ENCODE measurements at regions not wholly inside any gene's neighbourhood (a gene's known extent, or its start where the extent isn't known, plus 50 kb on each side); places are given as distances from the start of the nearest gene placed in this dataset.
"Not testable (repeated sequence)": the region's sequence is repeated elsewhere in the genome, so short reads cannot be mapped to it uniquely, and the experiment has no call there.

DNA sequence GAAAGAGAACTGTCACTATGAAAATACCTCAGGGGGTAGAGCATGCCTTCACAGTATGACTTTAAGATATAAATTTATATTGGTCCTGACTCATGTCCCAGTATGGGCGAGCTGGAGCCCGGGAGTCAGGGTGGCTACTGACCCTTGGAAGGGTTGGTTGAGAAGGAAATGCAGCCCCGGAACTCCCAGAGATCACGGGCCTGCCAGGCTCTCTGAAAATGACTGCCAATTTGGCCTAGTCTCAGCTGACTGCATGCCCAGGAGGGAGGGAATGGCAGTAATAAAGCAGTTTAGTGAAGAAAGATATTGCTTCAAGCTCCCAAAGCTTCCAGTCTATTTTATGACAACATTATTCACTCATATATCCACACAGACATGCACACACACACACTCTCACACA is 299.0 kb downstream of the NR2F2 start:
- no peaks in the 10 kb centered on the region for H3K9me3 ChIP-seq (ENCODE audit: insufficient read depth, low read length)
- H3K9ac ChIP-seq (ENCODE audit: insufficient read length, low read depth), result no peak overlapping the region
- TF ChIP-seq ZNF274 (IDR thresholded peaks at IDR 0.05; ENCODE audit: low read depth, low read length) (no peak), SUZ12 (IDR thresholded peaks at IDR 0.05; ENCODE audit: extremely low read depth, insufficient read depth, insufficient read length) (no peak), YY1 (IDR thresholded peaks at IDR 0.05; ENCODE audit: insufficient read depth, insufficient read length) (no peak)
- H3K27me3 ChIP-seq (ENCODE audit: insufficient read depth, insufficient read length), result no peaks in the 10 kb centered on the region
- H3K4me3 ChIP-seq (ENCODE audit: insufficient read length, low read depth), result no peak overlapping the region
- H3K36me3 ChIP-seq (ENCODE audit: insufficient read depth, insufficient read length, low read length), result no peaks in the 10 kb centered on the region
- no peaks in the 10 kb centered on the region for H3K4me1 ChIP-seq (ENCODE audit: insufficient read depth, insufficient read length)
- no peak for DNase-seq (ENCODE audit: low read depth, low spot score)

DNA sequence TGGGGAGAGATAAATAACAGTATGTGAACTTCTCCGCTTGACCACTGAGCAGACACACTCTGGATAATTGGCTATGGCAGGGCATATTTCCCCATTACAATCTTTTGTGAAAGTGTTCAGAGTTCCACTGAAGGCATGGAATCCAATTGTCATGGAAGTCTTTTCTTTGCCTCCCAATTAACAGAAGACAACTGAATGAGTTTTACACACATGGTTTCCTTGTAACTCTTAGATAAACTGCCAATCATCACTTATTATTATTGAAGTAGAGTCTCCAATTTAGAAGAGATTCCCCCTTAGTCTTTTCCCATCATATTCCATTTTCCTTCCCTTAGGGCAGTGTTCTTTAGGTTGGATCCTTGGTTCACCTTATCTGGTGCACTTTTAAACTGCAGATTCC is 308.3 kb downstream of the NR2F2 start:
- H3K36me3 ChIP-seq (ENCODE audit: insufficient read depth, insufficient read length, low read length), result no peaks in the 10 kb centered on the region
- no peak overlapping the region for H3K4me3 ChIP-seq (ENCODE audit: insufficient read length, low read depth)
- H3K9me3 ChIP-seq (ENCODE audit: insufficient read depth, low read length), result peaks cover 3% of the 10 kb centered on the region; the same call in 1 of the 2 replicates
- H3K27me3 ChIP-seq (ENCODE audit: insufficient read depth, insufficient read length), result no peaks in the 10 kb centered on the region
- TF ChIP-seq YY1 (IDR thresholded peaks at IDR 0.05; ENCODE audit: insufficient read depth, insufficient read length) (no peak), ZNF274 (IDR thresholded peaks at IDR 0.05; ENCODE audit: low read depth, low read length) (no peak), SUZ12 (IDR thresholded peaks at IDR 0.05; ENCODE audit: extremely low read depth, insufficient read depth, insufficient read length) (no peak)
- DNase-seq (ENCODE audit: low read depth, low spot score), result no peak
- no peak overlapping the region for H3K9ac ChIP-seq (ENCODE audit: insufficient read length, low read depth)
- no peaks in the 10 kb centered on the region for H3K4me1 ChIP-seq (ENCODE audit: insufficient read depth, insufficient read length)

DNA sequence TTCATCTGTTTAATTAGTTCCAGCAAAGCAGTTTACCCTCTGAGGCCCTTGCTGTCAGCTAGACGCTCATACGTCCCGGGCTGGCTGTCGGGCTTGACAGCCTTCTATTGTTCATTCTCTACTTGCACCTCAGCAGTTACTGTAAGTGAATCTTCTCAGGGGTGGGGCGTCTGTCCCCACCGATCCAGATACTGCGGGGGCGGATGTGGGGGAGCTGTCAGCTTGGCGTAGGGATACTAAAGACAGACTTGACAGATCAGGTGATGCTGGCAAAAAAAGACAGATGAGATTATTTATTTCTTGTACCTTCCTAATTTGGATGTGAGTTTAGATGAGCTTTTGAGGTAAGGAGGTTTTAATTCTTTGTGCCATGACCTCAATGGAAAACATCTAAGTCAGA is 315.3 kb downstream of the NR2F2 start:
- no peak for TF ChIP-seq ZNF274 (IDR thresholded peaks at IDR 0.05; ENCODE audit: low read depth, low read length)
- H3K27me3 ChIP-seq (ENCODE audit: insufficient read depth, insufficient read length), result no peaks in the 10 kb centered on the region

DNA sequence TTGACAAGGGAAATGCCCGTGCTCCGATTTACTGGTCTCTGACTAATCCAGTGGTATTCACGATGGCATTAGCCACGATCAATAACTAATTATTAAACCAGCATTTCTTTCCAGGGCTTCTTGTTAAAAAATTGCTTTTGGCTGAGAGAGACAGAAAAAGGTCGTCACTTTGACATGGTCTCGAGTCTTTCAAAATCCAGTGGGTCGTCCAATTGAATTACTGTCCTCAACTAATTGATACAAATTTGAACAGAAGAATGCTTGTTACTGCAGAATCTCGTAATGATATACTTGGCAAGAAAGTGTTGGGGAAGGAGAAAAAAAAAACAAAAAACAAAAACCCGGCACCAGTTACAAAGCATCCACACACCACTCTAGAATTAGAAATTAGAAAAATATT is 318.4 kb downstream of the NR2F2 start:
- H3K4me1 ChIP-seq (ENCODE audit: insufficient read depth, insufficient read length), result no peaks in the 10 kb centered on the region
- no peak overlapping the region for H3K4me3 ChIP-seq (ENCODE audit: insufficient read length, low read depth)
- no peak overlapping the region for H3K9ac ChIP-seq (ENCODE audit: insufficient read length, low read depth)
- DNase-seq (ENCODE audit: low read depth, low spot score), result no peak
- H3K27me3 ChIP-seq (ENCODE audit: insufficient read depth, insufficient read length), result no peaks in the 10 kb centered on the region
- H3K9me3 ChIP-seq (ENCODE audit: insufficient read depth, low read length), result no peaks in the 10 kb centered on the region
- TF ChIP-seq YY1 (IDR thresholded peaks at IDR 0.05; ENCODE audit: insufficient read depth, insufficient read length), result no peak
- TF ChIP-seq ZNF274 (IDR thresholded peaks at IDR 0.05; ENCODE audit: low read depth, low read length), result no peak
- TF ChIP-seq SUZ12 (IDR thresholded peaks at IDR 0.05; ENCODE audit: extremely low read depth, insufficient read depth, insufficient read length), result no peak
- H3K36me3 ChIP-seq (ENCODE audit: insufficient read depth, insufficient read length, low read length), result no peaks in the 10 kb centered on the region

More for the DNA sequence above, 315.3 kb downstream of the NR2F2 start:
- Histone ChIP-seq H3K4me3 (ENCODE audit: insufficient read length, low read depth) (no peak overlapping the region), H3K9me3 (ENCODE audit: insufficient read depth, low read length) (peaks cover 3% of the 10 kb centered on the region; the same call in 1 of the 2 replicates), H3K4me1 (ENCODE audit: insufficient read depth, insufficient read length) (no peaks in the 10 kb centered on the region), H3K9ac (ENCODE audit: insufficient read length, low read depth) (no peak overlapping the region), H3K36me3 (ENCODE audit: insufficient read depth, insufficient read length, low read length) (no peaks in the 10 kb centered on the region)
- DNase-seq (ENCODE audit: low read depth, low spot score), result no peak

DNA sequence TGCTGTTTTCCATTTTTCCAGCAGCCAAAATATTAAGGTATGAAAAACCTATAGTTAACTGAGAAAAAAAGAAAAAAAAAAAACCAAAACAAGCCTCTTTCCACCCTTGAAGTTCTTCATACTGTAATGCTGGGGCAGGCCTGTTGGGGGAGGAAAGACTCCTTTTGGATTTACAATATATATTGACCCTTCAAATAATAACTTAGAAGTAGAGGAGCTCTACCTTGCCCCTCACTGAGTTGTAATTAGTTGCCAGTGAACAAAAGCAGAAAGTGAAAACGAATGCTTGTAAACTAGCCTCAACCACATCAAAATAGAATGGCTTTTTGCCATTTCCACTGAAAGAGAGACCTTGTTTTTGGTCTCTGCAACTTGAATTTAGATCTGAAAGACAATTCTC is 326.6 kb downstream of the NR2F2 start:
- H3K4me3 ChIP-seq (ENCODE audit: insufficient read length, low read depth), result no peak overlapping the region
- peak; percentile 2 for DNase-seq (ENCODE audit: low read depth, low spot score)
- H3K27me3 ChIP-seq (ENCODE audit: insufficient read depth, insufficient read length), result no peaks in the 10 kb centered on the region
- no peak overlapping the region for H3K9ac ChIP-seq (ENCODE audit: insufficient read length, low read depth)
- TF ChIP-seq ZNF274 (IDR thresholded peaks at IDR 0.05; ENCODE audit: low read depth, low read length) (no peak), SUZ12 (IDR thresholded peaks at IDR 0.05; ENCODE audit: extremely low read depth, insufficient read depth, insufficient read length) (no peak), YY1 (IDR thresholded peaks at IDR 0.05; ENCODE audit: insufficient read depth, insufficient read length) (no peak)
- H3K9me3 ChIP-seq (ENCODE audit: insufficient read depth, low read length), result no peaks in the 10 kb centered on the region
- H3K4me1 ChIP-seq (ENCODE audit: insufficient read depth, insufficient read length), result no peaks in the 10 kb centered on the region
- H3K36me3 ChIP-seq (ENCODE audit: insufficient read depth, insufficient read length, low read length), result no peaks in the 10 kb centered on the region

DNA sequence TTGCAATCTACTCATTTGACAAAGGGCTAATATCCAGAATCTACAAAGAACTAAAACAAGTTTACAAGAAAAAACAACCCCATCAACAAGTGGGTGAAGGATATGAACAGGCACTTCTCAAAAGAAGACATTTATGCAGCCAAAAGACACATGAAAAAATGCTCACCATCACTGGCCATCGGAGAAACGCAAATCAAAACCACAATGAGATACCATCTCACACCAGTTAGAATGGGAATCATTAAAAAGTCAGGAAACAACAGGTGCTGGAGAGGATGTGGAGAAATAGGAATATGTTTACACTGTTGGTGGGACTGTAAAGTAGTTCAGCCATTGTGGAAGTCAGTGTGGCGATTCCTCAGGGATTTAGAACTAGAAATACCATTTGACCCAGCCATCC is 336.5 kb downstream of the NR2F2 start:
- not testable (repeated sequence) for H3K4me3 ChIP-seq (ENCODE audit: insufficient read length, low read depth); H3K36me3 ChIP-seq (ENCODE audit: insufficient read depth, insufficient read length, low read length); H3K4me1 ChIP-seq (ENCODE audit: insufficient read depth, insufficient read length); H3K9ac ChIP-seq (ENCODE audit: insufficient read length, low read depth); DNase-seq (ENCODE audit: low read depth, low spot score); H3K27me3 ChIP-seq (ENCODE audit: insufficient read depth, insufficient read length); H3K9me3 ChIP-seq (ENCODE audit: insufficient read depth, low read length)

DNA sequence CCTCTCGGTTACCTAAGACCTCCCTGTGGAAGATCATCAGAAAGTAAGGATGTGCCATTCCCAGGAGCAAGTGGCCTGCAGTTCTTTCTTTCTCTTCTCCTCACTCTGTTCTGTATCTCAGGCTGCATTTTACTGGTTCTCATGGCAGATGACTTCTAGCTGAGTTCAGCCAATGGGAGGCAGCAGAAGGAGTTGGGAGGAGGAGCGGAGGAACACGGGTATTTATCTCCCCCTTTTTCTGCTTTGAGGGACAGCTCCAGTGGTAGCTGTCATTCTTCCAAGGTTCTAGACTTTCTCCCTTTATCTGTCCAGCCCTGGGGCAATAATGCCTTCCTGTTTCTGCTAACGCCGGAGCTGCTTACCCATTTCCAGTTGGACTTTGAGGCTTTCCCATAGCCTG is 339.9 kb downstream of the NR2F2 start:
- Histone ChIP-seq H3K4me1 (ENCODE audit: insufficient read depth, insufficient read length) (no peaks in the 10 kb centered on the region), H3K27me3 (ENCODE audit: insufficient read depth, insufficient read length) (no peaks in the 10 kb centered on the region), H3K9ac (ENCODE audit: insufficient read length, low read depth) (no peak overlapping the region), H3K9me3 (ENCODE audit: insufficient read depth, low read length) (no peaks in the 10 kb centered on the region), H3K4me3 (ENCODE audit: insufficient read length, low read depth) (no peak overlapping the region), H3K36me3 (ENCODE audit: insufficient read depth, insufficient read length, low read length) (no peaks in the 10 kb centered on the region)
- no peak for DNase-seq (ENCODE audit: low read depth, low spot score)
- TF ChIP-seq SUZ12 (IDR thresholded peaks at IDR 0.05; ENCODE audit: extremely low read depth, insufficient read depth, insufficient read length) (no peak), ZNF274 (IDR thresholded peaks at IDR 0.05; ENCODE audit: low read depth, low read length) (no peak), YY1 (IDR thresholded peaks at IDR 0.05; ENCODE audit: insufficient read depth, insufficient read length) (no peak)

DNA sequence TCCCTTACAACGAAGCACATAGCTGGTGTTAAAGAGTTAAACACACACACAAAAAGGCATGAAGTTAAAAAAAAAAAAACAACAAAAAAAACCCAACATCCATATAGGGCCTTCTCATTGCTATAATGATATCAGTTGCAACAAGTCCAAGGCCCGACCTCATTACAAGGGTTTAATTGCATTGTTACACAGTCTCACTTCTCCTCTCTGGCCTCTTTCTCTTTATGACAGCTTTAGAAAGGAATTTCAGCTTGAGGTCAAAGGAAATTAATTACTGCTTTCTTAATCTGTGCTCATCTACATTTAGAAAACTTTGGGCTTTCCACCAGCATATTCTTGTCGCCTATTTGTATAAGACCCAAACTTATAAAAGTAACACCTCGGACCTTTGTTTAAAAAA is 342.1 kb downstream of the NR2F2 start:
- Histone ChIP-seq H3K27me3 (ENCODE audit: insufficient read depth, insufficient read length) (no peaks in the 10 kb centered on the region), H3K9me3 (ENCODE audit: insufficient read depth, low read length) (no peaks in the 10 kb centered on the region), H3K4me1 (ENCODE audit: insufficient read depth, insufficient read length) (no peaks in the 10 kb centered on the region), H3K36me3 (ENCODE audit: insufficient read depth, insufficient read length, low read length) (no peaks in the 10 kb centered on the region), H3K9ac (ENCODE audit: insufficient read length, low read depth) (no peak overlapping the region), H3K4me3 (ENCODE audit: insufficient read length, low read depth) (no peak overlapping the region)
- TF ChIP-seq SUZ12 (IDR thresholded peaks at IDR 0.05; ENCODE audit: extremely low read depth, insufficient read depth, insufficient read length), result no peak
- TF ChIP-seq ZNF274 (IDR thresholded peaks at IDR 0.05; ENCODE audit: low read depth, low read length), result no peak
- no peak for TF ChIP-seq YY1 (IDR thresholded peaks at IDR 0.05; ENCODE audit: insufficient read depth, insufficient read length)
- DNase-seq (ENCODE audit: low read depth, low spot score), result no peak
